ENCODE measurements at regions not wholly inside any gene's neighbourhood (a gene's known extent, or its start where the extent isn't known, plus 50 kb on each side); places are given as distances from the start of the nearest gene placed in this dataset.

GRCh38 chr21:15442743-15443469 is 286.9 kb upstream of the USP25 start:
- Histone ChIP-seq H2AFZ (ENCODE audit: low read depth) (no peak overlapping the region), H3K27ac (no peak overlapping the region), H4K20me1 (ENCODE audit: insufficient read depth) (no peaks in the 10 kb centered on the region), H3K79me2 (ENCODE audit: insufficient read depth, low read depth) (no peaks in the 10 kb centered on the region), H3K4me3 (IDR thresholded peaks at IDR 0.05; ENCODE audit: insufficient read depth, low read depth, low read length) (no peak overlapping the region), H3K9ac (no peak overlapping the region), H3K36me3 (ENCODE audit: insufficient read depth) (no peaks in the 10 kb centered on the region), H3K27me3 (ENCODE audit: insufficient read depth, low read depth) (no peaks in the 10 kb centered on the region), H3K4me1 (ENCODE audit: low read depth, poor library complexity, severe bottlenecking) (peaks cover 12% of the 10 kb centered on the region), H3K4me2 (no peak overlapping the region)
- no peak for TF ChIP-seq CTCF (conservative IDR thresholded peaks at IDR 0.05; ENCODE audit: low read depth, low read length)

GRCh38 chr21:15443740-15444117 is 286.1 kb upstream of the USP25 start:
- no peak overlapping the region for H3K4me2 ChIP-seq

GRCh38 chr21:15444118-15444960 is 285.4 kb upstream of the USP25 start:
- Histone ChIP-seq H3K27me3 (ENCODE audit: insufficient read depth, low read depth) (no peaks in the 10 kb centered on the region), H3K27ac (no peak overlapping the region), H3K36me3 (ENCODE audit: insufficient read depth) (no peaks in the 10 kb centered on the region), H3K4me3 (IDR thresholded peaks at IDR 0.05; ENCODE audit: insufficient read depth, low read depth, low read length) (no peak overlapping the region), H4K20me1 (ENCODE audit: insufficient read depth) (no peaks in the 10 kb centered on the region), H3K4me1 (ENCODE audit: low read depth, poor library complexity, severe bottlenecking) (peaks cover 12% of the 10 kb centered on the region), H3K79me2 (ENCODE audit: insufficient read depth, low read depth) (no peaks in the 10 kb centered on the region), H3K9ac (no peak overlapping the region), H3K4me2 (no peak overlapping the region), H2AFZ (ENCODE audit: low read depth) (no peak overlapping the region)
- no peak for TF ChIP-seq CTCF (conservative IDR thresholded peaks at IDR 0.05; ENCODE audit: low read depth, low read length)

More at GRCh38 chr21:15443740-15444117, 286.1 kb upstream of the USP25 start:
- Histone ChIP-seq H3K4me1 (ENCODE audit: low read depth, poor library complexity, severe bottlenecking) (peaks cover 12% of the 10 kb centered on the region), H3K79me2 (ENCODE audit: insufficient read depth, low read depth) (no peaks in the 10 kb centered on the region), H3K27ac (no peak overlapping the region), H3K9ac (no peak overlapping the region), H3K36me3 (ENCODE audit: insufficient read depth) (no peaks in the 10 kb centered on the region), H2AFZ (ENCODE audit: low read depth) (no peak overlapping the region), H4K20me1 (ENCODE audit: insufficient read depth) (no peaks in the 10 kb centered on the region), H3K4me3 (IDR thresholded peaks at IDR 0.05; ENCODE audit: insufficient read depth, low read depth, low read length) (no peak overlapping the region), H3K27me3 (ENCODE audit: insufficient read depth, low read depth) (no peaks in the 10 kb centered on the region)
- TF ChIP-seq CTCF (conservative IDR thresholded peaks at IDR 0.05; ENCODE audit: low read depth, low read length) = no peak

GRCh38 chr21:15445327-15445726 is 284.5 kb upstream of the USP25 start:
- no peak overlapping the region for H3K27ac ChIP-seq
- H3K27me3 ChIP-seq (ENCODE audit: insufficient read depth, low read depth) = no peaks in the 10 kb centered on the region
- no peak overlapping the region for H3K4me3 ChIP-seq (IDR thresholded peaks at IDR 0.05; ENCODE audit: insufficient read depth, low read depth, low read length)
- no peak for TF ChIP-seq CTCF (conservative IDR thresholded peaks at IDR 0.05; ENCODE audit: low read depth, low read length)
- H4K20me1 ChIP-seq (ENCODE audit: insufficient read depth) = no peaks in the 10 kb centered on the region
- H3K36me3 ChIP-seq (ENCODE audit: insufficient read depth) = no peaks in the 10 kb centered on the region
- H3K4me1 ChIP-seq (ENCODE audit: low read depth, poor library complexity, severe bottlenecking) = peaks cover 12% of the 10 kb centered on the region
- no peak overlapping the region for H2AFZ ChIP-seq (ENCODE audit: low read depth)
- no peaks in the 10 kb centered on the region for H3K79me2 ChIP-seq (ENCODE audit: insufficient read depth, low read depth)
- H3K4me2 ChIP-seq = no peak overlapping the region
- H3K9ac ChIP-seq = no peak overlapping the region

Data from KMS-11 (cell line).